HEK293 (cell line): ENCODE measurements at regions not wholly inside any gene's neighbourhood (a gene's known extent, or its start where the extent isn't known, plus 50 kb on each side); places are given as distances from the start of the nearest gene placed in this dataset.

ENCODE experiments used
- CTCF ChIP-seq: fragments of 450-650 bp; formaldehyde crosslinking; IDR thresholded peaks from 2 replicates; pipeline ENCODE4 v1.5.1; 2016; ENCODE audit warnings: missing biosample characterization, missing genetic modification characterization
- SP2 ChIP-seq: fragments of 450-650 bp; formaldehyde crosslinking; IDR thresholded peaks from 2 replicates; pipeline ENCODE4 v1.5.1; 2016; ENCODE audit warnings: missing biosample characterization, missing genetic modification characterization
- ZBTB48 ChIP-seq: fragments of 450-650 bp; formaldehyde crosslinking; IDR thresholded peaks from 2 replicates; pipeline ENCODE4 v1.5.1; 2016; ENCODE audit warnings: missing biosample characterization, missing genetic modification characterization
- ZFP69B ChIP-seq: fragments of 450-650 bp; formaldehyde crosslinking; IDR thresholded peaks from 2 replicates; pipeline ENCODE4 v1.5.1; 2016; ENCODE audit warnings: missing biosample characterization, missing genetic modification characterization
- ZIC2 ChIP-seq: fragments of 450-650 bp; formaldehyde crosslinking; IDR thresholded peaks from 2 replicates; pipeline ENCODE4 v1.5.1; 2016; ENCODE audit warnings: missing biosample characterization, missing genetic modification characterization
- ZNF768 ChIP-seq: fragments of 450-650 bp; formaldehyde crosslinking; IDR thresholded peaks from 2 replicates; pipeline ENCODE4 v1.5.1; 2018; ENCODE audit warnings: missing biosample characterization, mild to moderate bottlenecking, missing genetic modification characterization

DNA sequence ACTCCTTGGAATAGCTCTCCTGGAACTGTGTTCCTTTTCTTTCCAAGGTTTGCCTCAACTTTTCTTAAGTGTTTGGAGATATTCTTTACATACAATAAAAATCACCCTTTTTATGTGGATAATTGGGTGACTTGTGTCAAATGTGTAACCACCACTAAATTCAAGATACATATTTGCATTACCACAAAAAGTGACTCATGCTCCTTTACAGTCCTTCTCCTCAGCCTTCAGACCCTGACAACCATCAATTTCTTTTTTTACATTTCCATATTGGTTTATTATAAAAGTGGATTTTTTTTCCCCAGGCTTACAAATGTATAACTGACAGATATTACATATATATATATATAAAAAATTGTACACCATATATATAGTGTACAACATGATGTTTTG lies 372.0 kb upstream of the KCNN2 start:
- TF ChIP-seq ZIC2 (tag by site-specific recombination): no peak
- no peak for TF ChIP-seq SP2 (tag by site-specific recombination)
- TF ChIP-seq CTCF: no peak
- TF ChIP-seq ZNF768 (tag by site-specific recombination): no peak
- TF ChIP-seq ZFP69B (tag by site-specific recombination): no peak
- TF ChIP-seq ZBTB48 (tag by site-specific recombination): no peak
